KMS-11 (cell line): ENCODE measurements at regions not wholly inside any gene's neighbourhood (a gene's known extent, or its start where the extent isn't known, plus 50 kb on each side); places are given as distances from the start of the nearest gene placed in this dataset.

Experiments
- H2AFZ ChIP-seq: fragments of 200-600 bp; sonication (generic); 2 replicates; pipeline ENCODE4 v1.6.1; 2016; ENCODE audit warnings: antibody characterized with exemption, mixed run types, low read depth
- H3K27ac ChIP-seq: fragments of 200-600 bp; sonication (generic); 2 replicates; pipeline ENCODE4 v1.6.1; 2016; ENCODE audit warnings: mild to moderate bottlenecking, mixed run types
- H3K27me3 ChIP-seq: fragments of 200-600 bp; sonication (generic); 2 replicates; pipeline ENCODE4 v1.6.1; 2017; ENCODE audit warnings: mild to moderate bottlenecking, low read depth, mixed run types, moderate library complexity; ENCODE audit not compliant: insufficient read depth
- H3K36me3 ChIP-seq: fragments of 200-600 bp; sonication (generic); 2 replicates; pipeline ENCODE4 v1.6.1; 2017; ENCODE audit warnings: mild to moderate bottlenecking, mixed run types; ENCODE audit not compliant: insufficient read depth
- H3K4me1 ChIP-seq: fragments of 200-600 bp; sonication (generic); 2 replicates; pipeline ENCODE4 v1.6.1; 2016; ENCODE audit warnings: mild to moderate bottlenecking, low read depth, mixed run types; ENCODE audit not compliant: poor library complexity, severe bottlenecking
- H3K4me2 ChIP-seq: fragments of 200-600 bp; sonication (generic); 2 replicates; pipeline ENCODE4 v1.7.0; 2016; ENCODE audit warnings: mild to moderate bottlenecking, mixed run types
- H3K4me3 ChIP-seq: fragments of 200-600 bp; sonication (generic); IDR thresholded peaks from 2 replicates; pipeline ENCODE4 v1.6.1; 2017; ENCODE audit warnings: low read depth, low read length, mixed read lengths; ENCODE audit not compliant: insufficient read depth
- H3K79me2 ChIP-seq: fragments of 200-600 bp; sonication (generic); 2 replicates; pipeline ENCODE4 v1.6.1; 2016; ENCODE audit warnings: low read depth, mixed run types; ENCODE audit not compliant: insufficient read depth
- H3K9ac ChIP-seq: fragments of 200-600 bp; sonication (generic); 2 replicates; pipeline ENCODE4 v1.6.1; 2016; ENCODE audit warnings: mild to moderate bottlenecking, mixed run types
- H4K20me1 ChIP-seq: fragments of 200-600 bp; sonication (generic); 2 replicates; pipeline ENCODE4 v1.6.1; 2016; ENCODE audit warnings: mild to moderate bottlenecking, mixed run types; ENCODE audit not compliant: insufficient read depth
- CTCF ChIP-seq: fragments of 200-600 bp; sonication (generic); conservative IDR thresholded peaks from 2 replicates; pipeline ENCODE4 v1.6.1; 2017; ENCODE audit warnings: low read depth, mild to moderate bottlenecking, antibody characterized with exemption, low read length, moderate library complexity, mixed read lengths

- Histone ChIP-seq H3K4me2 (no peak overlapping the region), H4K20me1 (no peaks in the 10 kb centered on the region), H3K36me3 (no peaks in the 10 kb centered on the region), H3K27ac (no peak overlapping the region), H3K27me3 (no peaks in the 10 kb centered on the region; the same call in 1 of the 2 replicates), H3K9ac (no peak overlapping the region), H2AFZ (no peak overlapping the region), H3K79me2 (no peaks in the 10 kb centered on the region), H3K4me3 (no peak overlapping the region), H3K4me1 (no peaks in the 10 kb centered on the region)
- no peak for TF ChIP-seq CTCF
Measured at GRCh38 chr20:39106791-39107190, 144.6 kb downstream of the DHX35 start.

- Histone ChIP-seq H3K9ac (no peak overlapping the region), H3K4me3 (no peak overlapping the region), H4K20me1 (no peaks in the 10 kb centered on the region), H3K4me2 (no peak overlapping the region), H3K4me1 (no peaks in the 10 kb centered on the region), H2AFZ (no peak overlapping the region), H3K27ac (no peak overlapping the region), H3K27me3 (no peaks in the 10 kb centered on the region; the same call in 1 of the 2 replicates), H3K36me3 (no peaks in the 10 kb centered on the region), H3K79me2 (no peaks in the 10 kb centered on the region)
- TF ChIP-seq CTCF: peak; percentile 28
Measured at GRCh38 chr20:39105551-39105950, 143.4 kb downstream of the DHX35 start.

- Histone ChIP-seq H4K20me1 (no peaks in the 10 kb centered on the region), H3K9ac (no peak overlapping the region), H2AFZ (no peak overlapping the region), H3K4me3 (no peak overlapping the region), H3K27me3 (no peaks in the 10 kb centered on the region), H3K27ac (no peak overlapping the region), H3K36me3 (no peaks in the 10 kb centered on the region), H3K4me1 (no peaks in the 10 kb centered on the region), H3K4me2 (no peak overlapping the region), H3K79me2 (no peaks in the 10 kb centered on the region)
- no peak for TF ChIP-seq CTCF
Measured at GRCh38 chr20:39103732-39104131, 141.6 kb downstream of the DHX35 start.

- no peaks in the 10 kb centered on the region for H3K27me3 ChIP-seq
- no peak for TF ChIP-seq CTCF
- no peaks in the 10 kb centered on the region for H3K36me3 ChIP-seq
- no peak overlapping the region for H3K4me2 ChIP-seq
- no peak overlapping the region for H3K9ac ChIP-seq
- H3K27ac ChIP-seq: no peak overlapping the region
- no peak overlapping the region for H3K4me3 ChIP-seq
- H4K20me1 ChIP-seq: no peaks in the 10 kb centered on the region
- H3K4me1 ChIP-seq: no peaks in the 10 kb centered on the region
- H2AFZ ChIP-seq: no peak overlapping the region
- no peaks in the 10 kb centered on the region for H3K79me2 ChIP-seq
Measured at GRCh38 chr20:39103305-39103704, 141.2 kb downstream of the DHX35 start.
